B cell (primary cell): ENCODE measurements at regions not wholly inside any gene's neighbourhood (a gene's known extent, or its start where the extent isn't known, plus 50 kb on each side); places are given as distances from the start of the nearest gene placed in this dataset.

Source experiments
- ATAC-seq: fragments of 200-7000 bp; cut with Tn5 transposase; one replicate; pipeline ENCODE4 v1.10.0; 2021; ENCODE audit warnings: low read depth, mild to moderate bottlenecking, moderate number of reproducible peaks, moderate library complexity
- CTCF ChIA-PET: fragments of 350-600 bp; sonication (Branson Sonifier 250); formaldehyde crosslinking; loops from one replicate; lab custom pipeline; 2021; ENCODE audit warnings: antibody characterized with exemption, inconsistent platforms; lab: Charles Lee
- POLR2A ChIA-PET: fragments of 350-600 bp; sonication (Branson Sonifier 250); formaldehyde crosslinking; loops from one replicate; lab custom pipeline; 2021; ENCODE audit warnings: antibody characterized with exemption; lab: Charles Lee
- DNase-seq: peaks from one replicate; pipeline ENCODE4 v3.0.0; 2013
- H2AFZ ChIP-seq: 2 replicates; pipeline ENCODE4 v1.6.1; 2012; ENCODE audit warnings: mild to moderate bottlenecking, low read depth, low read length; ENCODE audit not compliant: insufficient read depth, poor library complexity, severe bottlenecking
- H3K27ac ChIP-seq, 2 donors: 1 replicate in 1 of 2; 2 replicates in 1 of 2; pipeline ENCODE4 v1.5.1; 2012 to 2013; ENCODE audit warnings: low read length in 2 of 2, mild to moderate bottlenecking in 2 of 2, moderate library complexity in 1 of 2
- H3K27me3 ChIP-seq, 4 experiments: fragments of 200-600 bp in 1 of 4; sonication (generic) in 1 of 4; replicated peaks in 1 of 4; 1 replicate in 2 of 4; 2 replicates in 2 of 4; pipeline versions ENCODE4 v1.6.1 to v1.7.0; 2013 to 2016; ENCODE audit warnings: low read length in 3 of 4, mild to moderate bottlenecking in 2 of 4, mixed read lengths in 1 of 4, moderate library complexity in 1 of 4; ENCODE audit not compliant: insufficient read depth in 4 of 4, control insufficient read depth in 3 of 4; ENCODE audit errors: control extremely low read depth in 1 of 4
- H3K36me3 ChIP-seq, 2 experiments: replicated peaks in 1 of 2; 1 replicate in 1 of 2; 2 replicates in 1 of 2; pipeline versions ENCODE4 v1.6.1 to v1.7.1; 2013; ENCODE audit warnings: low read length in 1 of 2; ENCODE audit not compliant: insufficient read depth in 2 of 2, control insufficient read depth in 1 of 2; ENCODE audit errors: control extremely low read depth in 1 of 2, extremely low read depth in 1 of 2
- H3K4me1 ChIP-seq, 2 donors: fragments of 200-600 bp in 1 of 2; sonication (generic) in 1 of 2; 1 replicate in 1 of 2; 2 replicates in 1 of 2; pipeline versions ENCODE4 v1.5.1 to v1.6.1; 2013 to 2017; ENCODE audit warnings: low read length in 2 of 2; ENCODE audit not compliant: control insufficient read depth in 2 of 2, insufficient read depth in 2 of 2
- H3K4me2 ChIP-seq: replicated peaks from 2 replicates; pipeline ENCODE3; 2012; ENCODE audit warnings: mild to moderate bottlenecking, low read depth, low read length; ENCODE audit not compliant: poor library complexity, severe bottlenecking
- H3K4me3 ChIP-seq, 5 experiments: fragments of 200-600 bp in 1 of 5; sonication (generic) in 1 of 5; 1 replicate in 3 of 5; 2 replicates in 2 of 5; pipeline versions ENCODE4 v1.5.1 to v1.7.0; 2011 to 2016; ENCODE audit warnings: low read length in 4 of 5, mild to moderate bottlenecking in 4 of 5, low read depth in 2 of 5, control low read depth in 1 of 5, moderate library complexity in 1 of 5; ENCODE audit not compliant: insufficient read depth in 1 of 5; ENCODE audit errors: control extremely low read depth in 1 of 5, extremely low read depth in 1 of 5
- H3K79me2 ChIP-seq: fragments of 200-600 bp; sonication (generic); one replicate; pipeline ENCODE4 v1.6.0; 2016; ENCODE audit warnings: low read length; ENCODE audit not compliant: control insufficient read depth, insufficient read depth
- H3K9ac ChIP-seq: fragments of 200-600 bp; sonication (generic); 2 replicates; pipeline ENCODE4 v1.6.1; 2017; ENCODE audit warnings: mild to moderate bottlenecking, low read length, moderate library complexity
- H3K9me3 ChIP-seq, 3 donors: one replicate each; pipeline versions ENCODE4 v1.6.1 to v1.7.1; 2013; ENCODE audit warnings: low read length in 2 of 3; ENCODE audit not compliant: control insufficient read depth in 2 of 3, insufficient read depth in 1 of 3; ENCODE audit errors: control extremely low read depth in 1 of 3
- H4K20me1 ChIP-seq: 2 replicates; pipeline ENCODE4 v1.6.0; 2012; ENCODE audit warnings: mild to moderate bottlenecking, low read length; ENCODE audit not compliant: insufficient read depth, control insufficient read depth, poor library complexity, severe bottlenecking
- H3K27ac Mint-ChIP-seq: one replicate; pipeline ENCODE4 v1.8.0; 2021; ENCODE audit warnings: mixed read lengths
- H3K27me3 Mint-ChIP-seq: one replicate; pipeline ENCODE4 v1.8.0; 2021; ENCODE audit warnings: mixed read lengths
- H3K4me1 Mint-ChIP-seq: one replicate; pipeline ENCODE4 v1.8.0; 2021; ENCODE audit warnings: mixed read lengths
- H3K4me3 Mint-ChIP-seq: one replicate; pipeline ENCODE4 v1.8.0; 2021; ENCODE audit warnings: mixed read lengths
- H3K9me3 Mint-ChIP-seq: one replicate; pipeline ENCODE4 v1.8.0; 2022; ENCODE audit warnings: mixed read lengths; ENCODE audit not compliant: insufficient read depth
- CTCF ChIP-seq: fragments of 200-600 bp; IDR thresholded peaks from one replicate; pipeline ENCODE4 v1.8.0; 2022; ENCODE audit warnings: antibody characterized with exemption, mild to moderate bottlenecking
- EZH2 ChIP-seq: IDR thresholded peaks from 2 replicates; pipeline ENCODE4 v1.6.1; 2012; ENCODE audit warnings: borderline replicate concordance, low read depth, mild to moderate bottlenecking, moderate library complexity, low read length; ENCODE audit not compliant: insufficient read depth, poor library complexity, severe bottlenecking
- WGBS: methylation state at CpG from one replicate; pipeline ENCODE4 v1.1.5; 2013; ENCODE audit warnings: missing lambda C conversion rate; ENCODE audit not compliant: insufficient coverage; 5-methylcytosine and 5-hydroxymethylcytosine counted together
- intact Hi-C: fragments of 100-400 bp; cut with micrococcal nuclease; formaldehyde crosslinking; loops from one replicate; pipeline ENCODE4 v1.10.0; 2022

GRCh38 chr5:61758711-61759110 is 426.7 kb downstream of the ZSWIM6 start:
- Histone ChIP-seq H3K9ac (no peak overlapping the region), H2AFZ (no peak overlapping the region), H3K4me1 (no peaks in the 10 kb centered on the region), H3K79me2 (no peaks in the 10 kb centered on the region), H3K4me3 (no peak overlapping the region), H3K27me3 (no peaks in the 10 kb centered on the region), H3K9me3 (peaks cover 0 to 5% (median 0%) of the 10 kb centered on the region in 3 donors), H3K27ac (no peak overlapping the region), H4K20me1 (no peaks in the 10 kb centered on the region), H3K36me3 (no peaks in the 10 kb centered on the region), H3K4me2 (no peak overlapping the region)
- no peak for DNase-seq
- Mint-ChIP-seq H3K4me3 (no peak overlapping the region), H3K9me3 (no peaks in the 10 kb centered on the region), H3K27ac (no peak overlapping the region), H3K27me3 (no peaks in the 10 kb centered on the region), H3K4me1 (no peaks in the 10 kb centered on the region)
- no peak for TF ChIP-seq CTCF
- TF ChIP-seq EZH2: no peak
- ChIA-PET CTCF (no interaction called here), POLR2A (no interaction called here)
- ATAC-seq: no peak
- intact Hi-C loops: no loop called here
- WGBS: 80% methylated on average over 1 of the region's 6 CpGs

- no peaks in the 10 kb centered on the region for H3K36me3 ChIP-seq
- H3K4me2 ChIP-seq: no peak overlapping the region
- TF ChIP-seq CTCF (no peak), EZH2 (no peak)
- H4K20me1 ChIP-seq: no peaks in the 10 kb centered on the region
- ChIA-PET POLR2A (no interaction called here), CTCF (no interaction called here)
- 83% methylated on average over 1 of the region's 1 CpG for WGBS
- no peak overlapping the region for H3K4me3 ChIP-seq
- intact Hi-C loops: no loop called here
- no peak overlapping the region for H2AFZ ChIP-seq
- Mint-ChIP-seq H3K9me3 (no peaks in the 10 kb centered on the region), H3K27ac (no peak overlapping the region), H3K4me3 (no peak overlapping the region), H3K4me1 (no peaks in the 10 kb centered on the region), H3K27me3 (peaks cover 9% of the 10 kb centered on the region)
- no peak for DNase-seq
- no peaks in the 10 kb centered on the region for H3K4me1 ChIP-seq
- no peaks in the 10 kb centered on the region for H3K27me3 ChIP-seq
- ATAC-seq: no peak
- H3K9ac ChIP-seq: no peak overlapping the region
- no peak overlapping the region for H3K27ac ChIP-seq
- no peaks in the 10 kb centered on the region for H3K79me2 ChIP-seq
- peaks cover 0 to 5% (median 0%) of the 10 kb centered on the region in 3 donors for H3K9me3 ChIP-seq
Observed at GRCh38 chr5:61765471-61765870, 433.4 kb downstream of the ZSWIM6 start.
